NCI-H2196 (cell line): ENCODE measurements at regions not wholly inside any gene's neighbourhood (a gene's known extent, or its start where the extent isn't known, plus 50 kb on each side); places are given as distances from the start of the nearest gene placed in this dataset.

Source experiments
- DNase-seq: peaks from one replicate; lab custom pipeline; 2025; ENCODE audit not compliant: unreplicated experiment; lab: John Stamatoyannopoulos, UW

- DNase-seq, result no peak
Measured at GRCh38 chr16:85398050-85398451, 215.1 kb upstream of the GSE1 start.

DNA sequence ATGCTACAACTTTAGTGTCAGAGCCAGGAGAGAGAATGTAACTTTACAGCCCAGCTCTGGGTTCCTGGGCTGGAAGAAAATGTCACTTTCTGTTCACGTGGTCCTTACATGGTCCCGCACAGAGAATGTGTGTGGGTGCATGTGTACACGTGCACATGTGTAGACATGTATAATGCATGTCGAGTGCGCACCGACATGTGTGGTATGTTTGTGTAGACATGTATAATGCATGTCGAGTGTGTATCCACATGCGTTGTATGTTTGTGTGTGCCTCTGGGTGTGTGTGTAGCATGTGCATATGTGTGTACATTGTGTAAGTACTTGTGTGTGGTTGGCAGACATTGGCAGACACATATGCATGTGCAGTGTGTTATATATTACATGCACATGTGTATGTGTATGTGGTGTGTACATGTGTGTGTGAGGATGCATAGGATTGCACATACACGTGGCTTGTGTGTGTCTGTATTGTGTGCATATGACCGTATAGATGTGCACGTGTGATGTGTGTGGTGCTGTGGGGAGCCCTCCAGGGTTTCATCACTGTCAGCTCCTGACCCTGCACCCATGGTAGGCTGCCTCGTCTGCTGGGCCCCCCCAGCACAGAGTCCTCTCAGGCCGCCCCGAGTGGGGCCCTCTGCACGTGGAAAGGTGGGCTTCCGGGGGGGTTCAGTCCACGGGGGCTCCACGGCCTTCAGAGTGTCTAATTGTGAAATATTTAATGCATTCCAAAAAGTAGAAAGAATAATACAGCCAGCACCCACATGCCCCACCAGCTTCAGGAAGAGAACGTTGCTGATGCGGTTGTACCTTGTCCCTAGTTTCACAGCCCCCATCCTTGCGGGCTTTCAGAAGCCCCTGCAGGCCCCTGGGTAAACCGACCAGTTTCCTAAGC is 214.2 kb upstream of the GSE1 start:
- DNase-seq, result no peak

DNA sequence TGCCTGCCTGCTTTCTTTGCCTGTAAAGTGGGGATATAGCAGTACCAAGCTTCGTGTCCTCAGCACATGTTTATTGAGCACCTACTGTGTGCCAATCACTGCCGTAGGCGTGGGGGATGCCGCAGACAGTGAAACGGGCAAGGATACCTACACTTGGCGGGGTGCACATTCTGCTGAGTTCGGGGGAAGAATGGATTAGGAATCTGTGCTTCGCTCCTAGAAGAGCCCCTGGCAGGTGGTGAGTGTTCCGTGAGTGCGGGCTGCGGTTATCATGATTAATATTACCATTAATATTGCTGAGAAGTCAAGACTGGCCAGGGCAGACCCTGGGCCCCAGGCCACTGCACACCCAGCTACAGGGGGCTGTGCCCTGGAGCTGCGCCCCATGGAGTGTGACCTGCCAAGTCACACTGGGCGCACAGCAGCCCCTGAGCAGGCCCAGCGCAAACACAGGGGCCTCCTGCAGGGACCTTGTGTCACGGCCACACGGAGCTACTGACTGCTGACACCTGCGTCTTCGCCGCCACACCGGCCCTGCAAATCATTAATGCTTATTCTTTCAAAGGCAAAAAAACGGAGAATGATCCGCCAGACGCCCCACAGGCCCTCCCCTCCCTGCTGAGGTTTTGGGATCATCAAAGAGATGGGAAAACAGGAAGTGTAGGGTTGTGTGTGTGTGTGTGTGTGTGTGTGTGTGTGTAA is 213.4 kb upstream of the GSE1 start:
- no peak for DNase-seq

DNA sequence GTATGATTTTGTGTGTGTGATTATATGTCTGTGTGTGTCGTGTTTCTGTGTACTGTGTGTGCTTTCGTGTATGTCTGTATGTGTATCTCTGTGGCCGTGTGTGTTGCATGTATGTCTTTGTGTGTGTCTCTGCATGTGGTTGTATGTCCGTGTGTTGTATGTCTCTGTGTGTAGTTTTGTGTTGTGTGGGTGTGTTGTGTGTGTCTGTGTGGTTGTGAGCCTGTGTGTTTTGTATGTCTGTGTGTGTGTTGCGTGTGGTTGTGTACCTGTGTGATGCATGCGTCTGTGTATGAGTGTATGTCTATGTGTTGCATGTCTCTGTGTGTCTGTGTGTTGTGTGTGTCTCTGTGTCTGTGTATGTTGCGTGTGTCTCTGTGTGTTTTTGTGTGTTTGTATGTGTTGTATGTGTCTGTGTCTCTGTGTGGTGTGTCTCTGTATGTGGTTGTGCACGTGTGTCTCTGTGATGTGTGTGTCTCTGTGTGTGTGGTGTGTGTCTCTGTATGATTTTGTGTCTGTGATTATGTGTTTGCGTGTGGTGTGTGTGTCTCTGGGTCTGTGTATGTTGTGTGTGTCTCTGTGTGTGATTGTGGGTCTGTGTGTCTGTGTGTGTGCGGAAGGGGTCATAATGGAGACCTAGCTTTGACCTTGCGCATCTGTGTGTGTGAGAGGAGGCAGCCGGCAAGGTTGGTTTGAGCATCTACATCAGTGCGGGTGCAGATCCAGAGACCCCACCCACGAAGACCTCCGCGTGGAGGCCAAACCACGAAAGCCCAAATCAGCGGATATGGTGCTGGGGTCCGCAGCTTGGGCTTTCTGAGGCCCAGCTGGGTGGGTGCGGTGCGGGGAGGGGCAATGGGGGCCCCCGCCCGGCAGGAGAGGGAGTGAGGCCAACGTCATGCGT is 212.6 kb upstream of the GSE1 start:
- no peak for DNase-seq

DNA sequence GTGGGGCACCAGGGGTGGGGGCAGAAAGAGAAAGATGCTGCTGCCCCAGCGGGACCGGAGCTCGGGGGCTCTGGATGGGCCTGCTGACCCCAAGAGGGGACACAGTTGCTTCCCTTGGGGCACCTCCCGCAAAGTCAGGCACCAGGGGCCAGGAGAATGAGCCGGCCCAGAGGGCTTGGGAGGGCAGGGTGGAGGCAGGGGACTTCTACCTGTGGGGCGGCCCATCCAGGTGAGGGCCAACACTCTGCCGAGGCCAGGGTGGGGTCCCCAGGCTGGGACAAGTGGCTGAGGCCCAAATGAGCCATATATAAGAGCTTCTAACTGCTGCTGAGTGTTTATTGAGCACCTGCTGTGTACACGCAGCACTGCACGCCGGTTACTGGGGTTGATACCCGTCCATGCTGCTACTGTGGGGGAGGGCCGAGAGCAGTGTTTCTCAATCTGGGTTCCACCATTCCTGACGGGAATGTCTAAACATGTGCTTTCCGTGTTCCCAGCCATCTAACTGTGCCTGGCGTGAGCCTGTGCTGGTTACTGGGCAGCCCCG is 211.7 kb upstream of the GSE1 start:
- no peak for DNase-seq

GRCh38 chr16:85401917-85402766 is 211.0 kb upstream of the GSE1 start:
- DNase-seq, result no peak

GRCh38 chr16:85402910-85403692 is 210.0 kb upstream of the GSE1 start:
- DNase-seq, result no peak

- DNase-seq, result no peak
Measured at GRCh38 chr16:85403693-85404092, 209.4 kb upstream of the GSE1 start.

DNA sequence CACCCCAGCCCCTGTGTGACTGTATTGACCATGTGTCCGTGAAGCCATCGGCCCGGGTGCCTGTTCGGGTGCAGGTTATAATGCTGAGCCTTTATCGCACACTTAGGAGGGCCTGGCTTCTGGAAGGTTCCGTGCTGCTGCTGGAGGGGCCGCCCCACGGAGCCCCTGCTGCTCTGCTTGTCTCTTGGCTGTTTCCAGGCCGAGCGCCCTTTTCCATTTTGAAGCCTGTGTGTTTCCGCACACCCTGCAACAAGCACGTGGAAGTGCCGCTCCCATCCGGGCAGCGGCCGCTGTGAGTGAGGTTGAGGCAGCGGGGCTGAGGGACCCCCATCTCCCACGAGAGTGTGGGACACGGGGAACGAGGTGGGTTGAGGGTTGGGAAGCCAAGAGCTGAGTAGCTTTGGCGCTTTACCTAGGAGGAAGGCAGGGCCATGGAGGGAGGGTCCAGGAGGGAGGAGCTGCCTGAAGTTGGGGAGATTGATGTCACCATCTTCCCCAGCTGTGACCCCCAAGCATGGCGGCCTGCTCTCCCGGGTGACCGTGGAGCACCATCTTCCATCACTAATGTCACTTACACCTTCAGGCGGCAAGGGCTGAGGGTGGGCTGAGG is 200.1 kb upstream of the GSE1 start:
- DNase-seq, result no peak

- no peak for DNase-seq
Measured at GRCh38 chr16:85413691-85414663, 199.1 kb upstream of the GSE1 start.

GRCh38 chr16:85415196-85416090 is 197.7 kb upstream of the GSE1 start:
- DNase-seq, result no peak

- DNase-seq, result peak; percentile 28
Measured at GRCh38 chr16:85416228-85417109, 196.7 kb upstream of the GSE1 start.

DNA sequence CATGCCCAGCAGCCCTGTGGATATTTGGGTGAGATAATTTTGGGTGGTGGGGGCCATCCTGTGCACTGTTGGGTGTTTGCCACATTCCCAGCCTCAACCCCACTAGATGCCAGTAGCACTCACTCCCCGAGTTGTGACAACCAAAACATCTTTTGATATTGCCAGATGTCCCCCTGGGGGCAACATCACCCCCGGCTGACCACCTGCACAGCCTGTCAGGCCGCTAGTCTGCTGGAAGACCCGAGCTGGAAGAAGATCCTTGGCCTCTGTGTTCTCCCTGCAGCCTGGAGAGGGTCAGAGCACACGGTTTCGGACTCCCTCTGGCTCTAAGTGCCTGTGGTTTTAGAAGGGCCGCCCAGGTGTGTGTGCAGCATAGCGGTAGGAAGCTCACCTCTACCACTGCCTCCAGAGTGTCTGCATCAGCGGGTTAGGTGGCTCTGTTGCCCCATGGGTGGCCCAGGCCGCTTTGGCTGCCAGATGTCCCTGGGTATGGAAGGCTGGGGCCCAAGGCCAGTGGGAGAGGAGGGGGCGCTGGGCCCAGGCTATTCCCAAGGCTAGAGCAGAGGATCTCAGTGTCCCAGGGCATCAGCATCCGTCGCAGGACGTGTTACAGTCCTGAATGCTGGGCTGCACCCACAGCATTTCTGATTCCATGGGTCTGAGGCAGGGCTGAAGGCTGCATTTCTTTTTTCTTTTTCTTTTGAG is 195.8 kb upstream of the GSE1 start:
- no peak for DNase-seq

GRCh38 chr16:85418978-85419491 is 194.1 kb upstream of the GSE1 start:
- no peak for DNase-seq
